ENCODE measurements at regions not wholly inside any gene's neighbourhood (a gene's known extent, or its start where the extent isn't known, plus 50 kb on each side); places are given as distances from the start of the nearest gene placed in this dataset.

DNA sequence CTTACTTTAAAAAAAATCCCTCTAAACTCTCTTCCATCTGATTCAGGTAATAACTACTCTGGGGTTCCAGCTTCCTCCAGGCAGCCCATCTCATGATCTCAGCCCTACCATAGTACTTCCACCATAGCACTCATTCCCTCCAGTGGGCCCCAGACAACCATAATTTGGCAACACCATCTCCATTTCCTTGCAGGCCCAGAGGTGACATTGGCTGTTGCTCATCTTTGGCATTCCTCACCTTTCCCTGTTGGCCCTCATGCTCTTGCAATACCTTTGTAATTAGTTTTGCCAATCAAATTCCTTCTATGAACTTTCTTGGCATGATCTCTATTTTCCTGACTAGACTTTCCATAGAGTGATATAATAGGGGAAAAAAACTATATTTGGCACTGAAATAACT, 60.1 kb downstream of the TAF11L14 start:
- no peak for TF ChIP-seq CTCF (IDR thresholded peaks at IDR 0.05 in 2 of 3, conservative IDR thresholded peaks at IDR 0.05 in 1 of 3; ENCODE audit: insufficient read depth in 2 of 3, low read depth in 1 of 3, low read length in 3 of 3)
- TF ChIP-seq BCLAF1 (IDR thresholded peaks at IDR 0.05; ENCODE audit: borderline replicate concordance in 1 of 2, control insufficient read depth in 1 of 2, low read depth in 2 of 2, low read length in 1 of 2) = no peak
- no peak for TF ChIP-seq FOXP4 (CRISPR knock-in tag; IDR thresholded peaks at IDR 0.05; ENCODE audit: borderline replicate concordance)
- TF ChIP-seq, protein P1, sequence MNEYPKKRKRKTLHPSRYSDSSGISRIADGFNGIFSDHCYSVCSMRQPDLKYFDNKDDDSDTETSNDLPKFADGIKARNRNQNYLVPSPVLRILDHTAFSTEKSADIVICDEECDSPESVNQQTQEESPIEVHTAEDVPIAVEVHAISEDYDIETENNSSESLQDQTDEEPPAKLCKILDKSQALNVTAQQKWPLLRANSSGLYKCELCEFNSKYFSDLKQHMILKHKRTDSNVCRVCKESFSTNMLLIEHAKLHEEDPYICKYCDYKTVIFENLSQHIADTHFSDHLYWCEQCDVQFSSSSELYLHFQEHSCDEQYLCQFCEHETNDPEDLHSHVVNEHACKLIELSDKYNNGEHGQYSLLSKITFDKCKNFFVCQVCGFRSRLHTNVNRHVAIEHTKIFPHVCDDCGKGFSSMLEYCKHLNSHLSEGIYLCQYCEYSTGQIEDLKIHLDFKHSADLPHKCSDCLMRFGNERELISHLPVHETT (CRISPR knock-in tag; conservative IDR thresholded peaks at IDR 0.05 in 1 of 2, IDR thresholded peaks at IDR 0.05 in 1 of 2) = no peak
- TF ChIP-seq POLR2AphosphoS2 (IDR thresholded peaks at IDR 0.05; ENCODE audit: low read length) = no peak
- no peak for TF ChIP-seq ERF (CRISPR knock-in tag; IDR thresholded peaks at IDR 0.05)
- TF ChIP-seq ZNF41 (CRISPR knock-in tag; conservative IDR thresholded peaks at IDR 0.05) = no peak
- no peak for TF ChIP-seq ZNF174 (CRISPR knock-in tag; IDR thresholded peaks at IDR 0.05)
- TF ChIP-seq YY1 (IDR thresholded peaks at IDR 0.05; ENCODE audit: borderline replicate concordance in 1 of 3, control insufficient read depth in 1 of 3, extremely low read depth in 1 of 3, insufficient read depth in 3 of 3, insufficient read length in 1 of 3, insufficient replicate concordance in 2 of 3, low read depth in 1 of 3, low read length in 2 of 3) = no peak
- TF ChIP-seq ZBTB11 (CRISPR knock-in tag; IDR thresholded peaks at IDR 0.05) = no peak
- no peak for TF ChIP-seq EZH2 (IDR thresholded peaks at IDR 0.05; ENCODE audit: borderline replicate concordance, low read depth, low read length)
- no peak for TF ChIP-seq JUNB (CRISPR knock-in tag; conservative IDR thresholded peaks at IDR 0.05)
- TF ChIP-seq ZNF785 (CRISPR knock-in tag; IDR thresholded peaks at IDR 0.05) = no peak
